Adrenal gland (tissue), 9 donors: ENCODE measurements at regions not wholly inside any gene's neighbourhood (a gene's known extent, or its start where the extent isn't known, plus 50 kb on each side); places are given as distances from the start of the nearest gene placed in this dataset.
A peak's percentile ranks its signal among the peaks of the same experiment; 100 is the strongest.
"Not testable (repeated sequence)": the region's sequence is repeated elsewhere in the genome, so short reads cannot be mapped to it uniquely, and the experiment has no call there.

Experiments used
- DNase-seq, 7 donors: peaks; one replicate each; pipeline ENCODE4 v3.0.0-alpha.2; 2019 to 2020
- H3K27ac ChIP-seq, 5 donors: fragments of 200-600 bp; sonication (generic) in 4 of 5; 1 replicate in 3 of 5; 2 replicates in 2 of 5; pipeline versions ENCODE4 v1.5.1 to v1.8.0; 2016 to 2020; ENCODE audit warnings: mild to moderate bottlenecking in 1 of 5
- H3K27me3 ChIP-seq: fragments of 200-600 bp; 2 replicates; pipeline ENCODE4 v1.8.0; 2021
- H3K36me3 ChIP-seq, 2 donors: fragments of 200-600 bp; replicated peaks in 1 of 2; 1 replicate in 1 of 2; 2 replicates in 1 of 2; pipeline versions ENCODE4 v1.5.1 to v1.8.0; 2018 to 2022
- H3K4me1 ChIP-seq, 2 donors: fragments of 200-600 bp; replicated peaks in 1 of 2; 1 replicate in 1 of 2; 2 replicates in 1 of 2; pipeline versions ENCODE4 v1.5.1 to v1.8.0; 2018 to 2021
- H3K4me3 ChIP-seq, 4 donors: fragments of 200-600 bp; sonication (generic) in 3 of 4; one replicate each; pipeline ENCODE4 v1.5.1; 2016 to 2018
- H3K9me3 ChIP-seq, 3 donors: fragments of 200-600 bp; sonication (generic) in 1 of 3; replicated peaks in 1 of 3; 1 replicate in 2 of 3; 2 replicates in 1 of 3; pipeline versions ENCODE4 v1.5.1 to v1.8.0; 2016 to 2021
- CTCF ChIP-seq, 6 experiments: fragments of 450-650 bp in 4 of 6; fragments of 200-600 bp in 2 of 6; sonication (generic) in 1 of 6; IDR thresholded peaks; 1 replicate in 5 of 6; 2 replicates in 1 of 6; pipeline versions ENCODE4 v1.5.1 to v1.8.0; 2016 to 2021; ENCODE audit warnings: antibody characterized with exemption in 6 of 6, mild to moderate bottlenecking in 2 of 6, moderate library complexity in 1 of 6
- POLR2A ChIP-seq, 2 donors: fragments of 450-650 bp; IDR thresholded peaks; one replicate each; pipeline ENCODE4 v1.6.1; 2017; ENCODE audit warnings: antibody characterized with exemption in 2 of 2, mild to moderate bottlenecking in 2 of 2, moderate library complexity in 1 of 2
- WGBS, 4 donors: extraction: QIAGEN DNeasy Blood & Tissue Kit in 2 of 4; methylation state at CpG; one replicate each; pipeline versions ENCODE4 v1.1.5 to v1.1.7; 2013 to 2017; 5-methylcytosine and 5-hydroxymethylcytosine counted together
- intact Hi-C, 2 donors: fragments of 100-400 bp; cut with DNase I; formaldehyde crosslinking; loops; one replicate each; pipeline versions ENCODE4 v1.14.1 to v1.15.0; 2022 to 2023
- donor health status: healthy with polysubstance abuse.
- donor health status: Bipolar disorder and iron deficiency.
- donor health status: DM: yes; HTN: yes; CAD: no.
- donor health status: DM: no; HTN: no; CAD: no.
- donor health status: DM: no; HTN: no; CAD: no.

- intact Hi-C loops, H3K27me3 ChIP-seq, H3K27ac ChIP-seq, H3K4me1 ChIP-seq, H3K9me3 ChIP-seq, H3K4me3 ChIP-seq, H3K36me3 ChIP-seq, DNase-seq: not testable (repeated sequence)
- 80 to 94% (median 86%) methylated on average over 2 of the region's 18 CpGs; no CpG with 5 or more reads in 1 of the 4 donors for WGBS, 4 donors
Observed at GRCh38 chrX:10469-11458, 270.4 kb upstream of the PLCXD1 start.

- H3K4me3 ChIP-seq, H3K27ac ChIP-seq, DNase-seq, H3K27me3 ChIP-seq, H3K9me3 ChIP-seq, H3K36me3 ChIP-seq, intact Hi-C loops, H3K4me1 ChIP-seq: not testable (repeated sequence)
- 62 to 79% methylated on average over 17 of the region's 45 CpGs; no CpG with 5 or more reads in 2 of the 4 donors for WGBS, 4 donors
Observed at GRCh38 chrX:13821-14443, 267.2 kb upstream of the PLCXD1 start.

GRCh38 chrX:14452-14851 lies 266.7 kb upstream of the PLCXD1 start:
- H3K4me3 ChIP-seq, H3K27me3 ChIP-seq, intact Hi-C loops, H3K27ac ChIP-seq, H3K36me3 ChIP-seq, H3K9me3 ChIP-seq, DNase-seq, H3K4me1 ChIP-seq: not testable (repeated sequence)
- 52 to 98% methylated on average over 9 to 14 of the region's 39 CpGs; no CpG with 5 or more reads in 2 of the 4 donors for WGBS, 4 donors

GRCh38 chrX:18768-19454 lies 262.3 kb upstream of the PLCXD1 start:
- H3K4me1 ChIP-seq, intact Hi-C loops, H3K36me3 ChIP-seq, H3K27ac ChIP-seq, H3K4me3 ChIP-seq, H3K27me3 ChIP-seq, H3K9me3 ChIP-seq: not testable (repeated sequence)
- 10 to 41% (median 29%) methylated on average over 12 to 21 of the region's 47 CpGs; no CpG with 5 or more reads in 1 of the 4 donors for WGBS, 4 donors
- DNase-seq = peak in 4 of 7 donors; percentile 51 to 78 (median 74)

GRCh38 chrX:19455-19827 lies 261.7 kb upstream of the PLCXD1 start:
- H3K4me3 ChIP-seq = peak overlapping the region in 1 of 4 donors; percentile 48
- H3K4me1 ChIP-seq, DNase-seq, intact Hi-C loops, H3K9me3 ChIP-seq, H3K36me3 ChIP-seq, H3K27me3 ChIP-seq, H3K27ac ChIP-seq: not testable (repeated sequence)
- WGBS, 4 donors = 2% methylated on average over 9 of the region's 41 CpGs; no CpG with 5 or more reads in 3 of the 4 donors

- H3K27me3 ChIP-seq = no peaks in the 10 kb centered on the region
- no peak for TF ChIP-seq POLR2A (IDR thresholded peaks at IDR 0.05)
- no peak for TF ChIP-seq CTCF (IDR thresholded peaks at IDR 0.05)
- H3K4me3 ChIP-seq = peak overlapping the region in 1 of 4 donors; percentile 48
- H3K9me3 ChIP-seq = no peaks in the 10 kb centered on the region
- 6 to 42% (median 24%) methylated on average over 22 to 50 of the region's 56 CpGs for WGBS, 4 donors
- no peaks in the 10 kb centered on the region for H3K4me1 ChIP-seq
- intact Hi-C loops = no loop called here
- peak in 1 of 7 donors; percentile 48 for DNase-seq
- H3K36me3 ChIP-seq = no peaks in the 10 kb centered on the region
- H3K27ac ChIP-seq = no peak overlapping the region
Observed at GRCh38 chrX:19912-20571, 261.1 kb upstream of the PLCXD1 start.

GRCh38 chrX:24139-24538 lies 257.0 kb upstream of the PLCXD1 start:
- no CpG with 5 or more reads among the region's 6 CpGs for WGBS, 4 donors

More at GRCh38 chrX:24139-24538, 257.0 kb upstream of the PLCXD1 start:
- H3K36me3 ChIP-seq, H3K4me1 ChIP-seq, H3K27ac ChIP-seq, H3K4me3 ChIP-seq, H3K27me3 ChIP-seq, DNase-seq, intact Hi-C loops, H3K9me3 ChIP-seq: not testable (repeated sequence)
